Activated CD8-positive, alpha-beta T cell treated with anti-CD3 and anti-CD28 coated beads for 36 hours (primary cell): ENCODE measurements at regions not wholly inside any gene's neighbourhood (a gene's known extent, or its start where the extent isn't known, plus 50 kb on each side); places are given as distances from the start of the nearest gene placed in this dataset.
"Not testable (repeated sequence)": the region's sequence is repeated elsewhere in the genome, so short reads cannot be mapped to it uniquely, and the experiment has no call there.

Source experiments
- ATAC-seq: fragments of 200-7000 bp; cut with Tn5 transposase; one replicate; pipeline ENCODE4 v1.10.0; 2021; ENCODE audit warnings: mild to moderate bottlenecking, moderate library complexity
- CTCF ChIA-PET: fragments of 350-600 bp; sonication (Branson Sonifier 250); formaldehyde crosslinking; loops from one replicate; lab custom pipeline; 2021; ENCODE audit warnings: antibody characterized with exemption; lab: Charles Lee
- POLR2A ChIA-PET: fragments of 350-600 bp; sonication (Branson Sonifier 250); formaldehyde crosslinking; loops from one replicate; lab custom pipeline; 2021; ENCODE audit warnings: antibody characterized with exemption; lab: Charles Lee
- DNase-seq: peaks from one replicate; pipeline ENCODE4 v3.0.0-alpha.2; 2020
- H3K27ac Mint-ChIP-seq: one replicate; pipeline ENCODE4 v1.8.0; 2021; ENCODE audit warnings: mild to moderate bottlenecking, mixed read lengths
- H3K27me3 Mint-ChIP-seq: one replicate; pipeline ENCODE4 v1.8.0; 2021; ENCODE audit warnings: mixed read lengths
- H3K36me3 Mint-ChIP-seq: one replicate; pipeline ENCODE4 v1.8.0; 2021; ENCODE audit warnings: low read depth, mixed read lengths
- H3K4me1 Mint-ChIP-seq: one replicate; pipeline ENCODE4 v1.8.0; 2021; ENCODE audit warnings: low read depth, mixed read lengths
- H3K4me3 Mint-ChIP-seq: one replicate; pipeline ENCODE4 v1.8.0; 2021; ENCODE audit warnings: mild to moderate bottlenecking, moderate library complexity, mixed read lengths
- H3K9me3 Mint-ChIP-seq: one replicate; pipeline ENCODE4 v1.8.0; 2021; ENCODE audit warnings: mixed read lengths
- CTCF ChIP-seq: fragments of 200-600 bp; IDR thresholded peaks from one replicate; pipeline ENCODE4 v1.8.0; 2022; ENCODE audit warnings: antibody characterized with exemption, mild to moderate bottlenecking
- intact Hi-C: fragments of 100-400 bp; cut with micrococcal nuclease; formaldehyde crosslinking; loops from one replicate; pipeline ENCODE4 v1.10.0; 2022

- intact Hi-C loops: no loop called here
- no peaks in the 10 kb centered on the region for H3K9me3 Mint-ChIP-seq
- H3K36me3 Mint-ChIP-seq: no peaks in the 10 kb centered on the region
- no peak overlapping the region for H3K4me3 Mint-ChIP-seq
- no peak overlapping the region for H3K27ac Mint-ChIP-seq
- no peaks in the 10 kb centered on the region for H3K4me1 Mint-ChIP-seq
- DNase-seq (no peak), ATAC-seq (no peak)
- no peaks in the 10 kb centered on the region for H3K27me3 Mint-ChIP-seq
- ChIA-PET POLR2A (no interaction called here), CTCF (no interaction called here)
- no peak for TF ChIP-seq CTCF
These were observed 161.9 kb downstream of the ZIC4 start for GRCh38 chr3:147244397-147244796.

GRCh38 chr3:147240581-147240980 is 165.8 kb downstream of the ZIC4 start:
- ChIA-PET CTCF (no interaction called here), POLR2A (no interaction called here)
- no peak for DNase-seq
- no peak for TF ChIP-seq CTCF
- no peaks in the 10 kb centered on the region for H3K4me1 Mint-ChIP-seq
- H3K36me3 Mint-ChIP-seq: no peaks in the 10 kb centered on the region
- H3K9me3 Mint-ChIP-seq: no peaks in the 10 kb centered on the region
- no peak for ATAC-seq
- no peak overlapping the region for H3K4me3 Mint-ChIP-seq
- intact Hi-C loops: no loop called here
- H3K27ac Mint-ChIP-seq: no peak overlapping the region
- H3K27me3 Mint-ChIP-seq: no peaks in the 10 kb centered on the region

GRCh38 chr3:147237991-147238390 is 168.4 kb downstream of the ZIC4 start:
- no peaks in the 10 kb centered on the region for H3K27me3 Mint-ChIP-seq

GRCh38 chr3:147231980-147232379 is 174.4 kb downstream of the ZIC4 start:
- DNase-seq, H3K4me1 Mint-ChIP-seq, intact Hi-C loops, H3K27ac Mint-ChIP-seq, ATAC-seq, H3K36me3 Mint-ChIP-seq, H3K9me3 Mint-ChIP-seq, CTCF ChIA-PET, H3K27me3 Mint-ChIP-seq, POLR2A ChIA-PET, H3K4me3 Mint-ChIP-seq: not testable (repeated sequence)

More at GRCh38 chr3:147237991-147238390, 168.4 kb downstream of the ZIC4 start:
- intact Hi-C loops: no loop called here
- H3K4me1 Mint-ChIP-seq: no peaks in the 10 kb centered on the region
- no peaks in the 10 kb centered on the region for H3K36me3 Mint-ChIP-seq
- no peak overlapping the region for H3K4me3 Mint-ChIP-seq
- DNase-seq (no peak), ATAC-seq (no peak)
- no peaks in the 10 kb centered on the region for H3K9me3 Mint-ChIP-seq
- TF ChIP-seq CTCF: no peak
- H3K27ac Mint-ChIP-seq: no peak overlapping the region
- CTCF ChIA-PET: no interaction called here
- POLR2A ChIA-PET: no interaction called here

- CTCF ChIA-PET: no interaction called here
- Mint-ChIP-seq H3K4me1 (no peaks in the 10 kb centered on the region), H3K4me3 (no peak overlapping the region), H3K9me3 (peaks cover 9% of the 10 kb centered on the region), H3K27ac (no peak overlapping the region), H3K36me3 (no peaks in the 10 kb centered on the region), H3K27me3 (no peaks in the 10 kb centered on the region)
- POLR2A ChIA-PET: no interaction called here
- intact Hi-C loops: no loop called here
- no peak for TF ChIP-seq CTCF
- ATAC-seq (no peak), DNase-seq (no peak)
These were observed 175.2 kb downstream of the ZIC4 start for GRCh38 chr3:147231111-147231510.

GRCh38 chr3:147222291-147222690 is 184.1 kb downstream of the ZIC4 start:
- H3K4me3 Mint-ChIP-seq: no peak overlapping the region
- POLR2A ChIA-PET: no interaction called here
- H3K27ac Mint-ChIP-seq: no peak overlapping the region
- intact Hi-C loops: no loop called here
- no peaks in the 10 kb centered on the region for H3K36me3 Mint-ChIP-seq
- no peak for TF ChIP-seq CTCF
- ATAC-seq (no peak), DNase-seq (no peak)
- no peaks in the 10 kb centered on the region for H3K9me3 Mint-ChIP-seq
- no peaks in the 10 kb centered on the region for H3K27me3 Mint-ChIP-seq
- CTCF ChIA-PET: no interaction called here
- H3K4me1 Mint-ChIP-seq: no peaks in the 10 kb centered on the region
